HFFc6 (cell line): ENCODE measurements at regions not wholly inside any gene's neighbourhood (a gene's known extent, or its start where the extent isn't known, plus 50 kb on each side); places are given as distances from the start of the nearest gene placed in this dataset.
A peak's percentile ranks its signal among the peaks of the same experiment; 100 is the strongest.

ENCODE experiments used
- DNase-seq: peaks from one replicate; pipeline ENCODE4 v3.0.0-alpha.2; 2018
- H3K27ac Mint-ChIP-seq: 2 replicates; pipeline ENCODE4 v1.8.0; 2020; ENCODE audit warnings: mild to moderate bottlenecking, mixed read lengths
- H3K27me3 Mint-ChIP-seq: 2 replicates; pipeline ENCODE4 v1.8.0; 2021; ENCODE audit warnings: mild to moderate bottlenecking, moderate library complexity, mixed read lengths; ENCODE audit not compliant: insufficient read depth
- H3K36me3 Mint-ChIP-seq: 2 replicates; pipeline ENCODE4 v1.8.0; 2021; ENCODE audit warnings: low read depth, mixed read lengths
- H3K4me1 Mint-ChIP-seq: 2 replicates; pipeline ENCODE4 v1.8.0; 2020; ENCODE audit warnings: low read depth, mixed read lengths
- H3K4me3 Mint-ChIP-seq: 2 replicates; pipeline ENCODE4 v1.8.0; 2020; ENCODE audit warnings: mild to moderate bottlenecking, moderate library complexity, mixed read lengths
- H3K9me3 Mint-ChIP-seq: 2 replicates; pipeline ENCODE4 v1.8.0; 2020; ENCODE audit warnings: mild to moderate bottlenecking, mixed read lengths
- CTCF ChIP-seq: fragments of 200-600 bp; sonication (generic); IDR thresholded peaks from 2 replicates; pipeline ENCODE4 v1.5.0; 2021; ENCODE audit warnings: antibody characterized with exemption, mild to moderate bottlenecking

GRCh38 chr4:27703771-27704170 lies 843.1 kb downstream of the STIM2 start:
- Mint-ChIP-seq H3K9me3 (no peaks in the 10 kb centered on the region), H3K4me1 (peaks cover 22% of the 10 kb centered on the region), H3K36me3 (no peaks in the 10 kb centered on the region), H3K27ac (no peak overlapping the region), H3K27me3 (peaks cover 3% of the 10 kb centered on the region; the same call in 1 of the 2 replicates), H3K4me3 (no peak overlapping the region)
- TF ChIP-seq CTCF, result no peak
- no peak for DNase-seq

GRCh38 chr4:27711041-27711440 lies 850.4 kb downstream of the STIM2 start:
- Mint-ChIP-seq H3K4me1 (peaks cover 8% of the 10 kb centered on the region; the same call in 1 of the 2 replicates), H3K27ac (no peak overlapping the region), H3K9me3 (no peaks in the 10 kb centered on the region; the same call in 1 of the 2 replicates), H3K36me3 (no peaks in the 10 kb centered on the region), H3K4me3 (no peak overlapping the region), H3K27me3 (peaks cover 6% of the 10 kb centered on the region)
- TF ChIP-seq CTCF, result no peak
- DNase-seq, result no peak

GRCh38 chr4:27714073-27714472 lies 853.4 kb downstream of the STIM2 start:
- no peaks in the 10 kb centered on the region; the same call in 1 of the 2 replicates for H3K9me3 Mint-ChIP-seq
- H3K27ac Mint-ChIP-seq, result no peak overlapping the region; the same call in 1 of the 2 replicates
- no peak for TF ChIP-seq CTCF
- peaks cover 3% of the 10 kb centered on the region; the same call in 1 of the 2 replicates for H3K27me3 Mint-ChIP-seq
- peaks cover 13% of the 10 kb centered on the region; the same call in 1 of the 2 replicates for H3K4me1 Mint-ChIP-seq
- no peak overlapping the region for H3K4me3 Mint-ChIP-seq
- H3K36me3 Mint-ChIP-seq, result no peaks in the 10 kb centered on the region; the same call in 1 of the 2 replicates
- DNase-seq, result no peak

GRCh38 chr4:27716693-27717430 lies 856.2 kb downstream of the STIM2 start:
- TF ChIP-seq CTCF, result peak; percentile 49
- H3K27ac Mint-ChIP-seq, result no peak overlapping the region
- peaks cover 19% of the 10 kb centered on the region; the same call in 1 of the 2 replicates for H3K4me1 Mint-ChIP-seq
- peaks cover 3% of the 10 kb centered on the region; the same call in 1 of the 2 replicates for H3K9me3 Mint-ChIP-seq
- H3K4me3 Mint-ChIP-seq, result peak overlapping the region; percentile 41; the same call in 1 of the 2 replicates
- peaks cover 5% of the 10 kb centered on the region; the same call in 1 of the 2 replicates for H3K36me3 Mint-ChIP-seq
- DNase-seq, result no peak
- H3K27me3 Mint-ChIP-seq, result peaks cover 1% of the 10 kb centered on the region

GRCh38 chr4:27717431-27717755 lies 856.8 kb downstream of the STIM2 start:
- Mint-ChIP-seq H3K4me1 (peaks cover 19% of the 10 kb centered on the region; the same call in 1 of the 2 replicates), H3K27me3 (peaks cover 1% of the 10 kb centered on the region), H3K27ac (no peak overlapping the region), H3K4me3 (peak overlapping the region; percentile 41; the same call in 1 of the 2 replicates), H3K36me3 (peaks cover 5% of the 10 kb centered on the region; the same call in 1 of the 2 replicates), H3K9me3 (peaks cover 3% of the 10 kb centered on the region; the same call in 1 of the 2 replicates)
- no peak for DNase-seq
- TF ChIP-seq CTCF, result no peak
